ENCODE measurements at regions not wholly inside any gene's neighbourhood (a gene's known extent, or its start where the extent isn't known, plus 50 kb on each side); places are given as distances from the start of the nearest gene placed in this dataset.

DNA sequence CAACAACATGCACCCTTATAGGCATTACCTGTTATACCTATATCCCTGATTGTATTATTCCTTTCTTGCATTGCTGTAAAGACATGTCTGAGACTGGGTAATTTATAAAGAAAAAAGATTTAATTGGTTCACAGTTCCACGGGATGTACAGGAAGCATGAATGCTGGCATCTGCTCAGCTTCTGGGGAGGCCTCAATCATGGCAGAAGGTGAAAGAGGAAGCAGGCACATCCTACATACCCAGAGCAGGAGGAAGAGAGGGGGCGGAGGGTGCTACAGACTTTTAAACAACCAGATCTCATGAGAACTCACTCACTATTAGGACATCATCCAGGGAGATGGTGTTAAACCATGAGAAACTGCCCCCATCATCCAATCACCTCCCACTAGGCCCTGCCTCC is 191.7 kb upstream of the SPHKAP start:
- TF ChIP-seq, protein P1, sequence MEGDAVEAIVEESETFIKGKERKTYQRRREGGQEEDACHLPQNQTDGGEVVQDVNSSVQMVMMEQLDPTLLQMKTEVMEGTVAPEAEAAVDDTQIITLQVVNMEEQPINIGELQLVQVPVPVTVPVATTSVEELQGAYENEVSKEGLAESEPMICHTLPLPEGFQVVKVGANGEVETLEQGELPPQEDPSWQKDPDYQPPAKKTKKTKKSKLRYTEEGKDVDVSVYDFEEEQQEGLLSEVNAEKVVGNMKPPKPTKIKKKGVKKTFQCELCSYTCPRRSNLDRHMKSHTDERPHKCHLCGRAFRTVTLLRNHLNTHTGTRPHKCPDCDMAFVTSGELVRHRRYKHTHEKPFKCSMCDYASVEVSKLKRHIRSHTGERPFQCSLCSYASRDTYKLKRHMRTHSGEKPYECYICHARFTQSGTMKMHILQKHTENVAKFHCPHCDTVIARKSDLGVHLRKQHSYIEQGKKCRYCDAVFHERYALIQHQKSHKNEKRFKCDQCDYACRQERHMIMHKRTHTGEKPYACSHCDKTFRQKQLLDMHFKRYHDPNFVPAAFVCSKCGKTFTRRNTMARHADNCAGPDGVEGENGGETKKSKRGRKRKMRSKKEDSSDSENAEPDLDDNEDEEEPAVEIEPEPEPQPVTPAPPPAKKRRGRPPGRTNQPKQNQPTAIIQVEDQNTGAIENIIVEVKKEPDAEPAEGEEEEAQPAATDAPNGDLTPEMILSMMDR (IDR thresholded peaks at IDR 0.05; ENCODE audit: poor library complexity) = no peak
- TF ChIP-seq EZH2phosphoT487 (IDR thresholded peaks at IDR 0.05; ENCODE audit: low read depth, severe bottlenecking, unreplicated experiment) (no peak), EZH2 (IDR thresholded peaks at IDR 0.05; ENCODE audit: borderline replicate concordance) (no peak)
